Astrocyte of the cerebellum (primary cell): ENCODE measurements at regions not wholly inside any gene's neighbourhood (a gene's known extent, or its start where the extent isn't known, plus 50 kb on each side); places are given as distances from the start of the nearest gene placed in this dataset.

Source experiments
- DNase-seq: peaks from one replicate; pipeline ENCODE4 v3.0.0-alpha.2; 2011; ENCODE audit warnings: low read depth
- H3K4me3 ChIP-seq: 2 replicates; pipeline ENCODE4 v1.5.1; 2011; ENCODE audit warnings: mild to moderate bottlenecking, low read depth, low read length, moderate library complexity
- in situ Hi-C: cut with HindIII; loops from 2 replicates; pipeline ENCODE4 v1.10.0; 2017; ENCODE audit warnings: low sequenced_read_pairs
- TF ChIP-seq, protein P1 (sequence below): IDR thresholded peaks from 2 replicates; pipeline ENCODE4 v1.5.1; 2012; ENCODE audit warnings: low read length, low read depth, moderate library complexity, mild to moderate bottlenecking; ENCODE audit errors: missing control alignments

DNA sequence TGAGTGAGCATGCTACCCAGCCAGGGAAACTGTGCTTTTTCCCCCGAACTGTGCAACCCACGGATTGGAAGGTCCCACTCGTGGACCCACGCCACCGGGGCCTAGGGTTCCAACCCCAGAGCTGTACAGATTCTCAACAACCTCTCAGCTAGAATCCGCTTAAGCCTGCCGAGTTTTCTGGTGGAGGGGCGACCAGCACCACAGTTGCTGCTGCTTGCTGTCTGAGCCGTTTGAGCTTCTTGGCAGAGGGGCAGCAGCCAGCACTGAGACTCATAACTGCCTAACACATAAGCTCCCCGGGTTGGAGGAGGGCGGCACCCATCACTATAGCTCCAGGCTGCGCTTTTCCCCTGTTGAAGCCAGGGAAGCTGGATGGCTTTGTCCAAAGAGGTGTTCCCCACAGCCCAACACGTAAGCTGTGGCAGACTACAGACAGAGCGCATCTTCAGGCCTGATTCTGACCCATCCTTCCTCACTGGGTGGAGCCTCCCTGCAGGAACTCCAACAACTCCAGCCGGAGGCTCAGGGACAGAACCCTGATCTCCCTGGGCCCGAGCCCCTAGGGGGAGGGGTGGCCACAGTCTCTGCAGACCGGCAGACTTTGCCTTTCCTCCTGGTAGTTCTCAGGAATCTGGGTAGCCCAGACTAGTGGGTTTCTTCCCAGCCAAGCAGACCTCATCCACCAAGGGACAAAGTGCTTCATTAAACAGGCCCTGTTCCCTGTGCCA is 871.6 kb downstream of the SLITRK6 start:
- H3K4me3 ChIP-seq: no peak overlapping the region
- TF ChIP-seq, protein P1, sequence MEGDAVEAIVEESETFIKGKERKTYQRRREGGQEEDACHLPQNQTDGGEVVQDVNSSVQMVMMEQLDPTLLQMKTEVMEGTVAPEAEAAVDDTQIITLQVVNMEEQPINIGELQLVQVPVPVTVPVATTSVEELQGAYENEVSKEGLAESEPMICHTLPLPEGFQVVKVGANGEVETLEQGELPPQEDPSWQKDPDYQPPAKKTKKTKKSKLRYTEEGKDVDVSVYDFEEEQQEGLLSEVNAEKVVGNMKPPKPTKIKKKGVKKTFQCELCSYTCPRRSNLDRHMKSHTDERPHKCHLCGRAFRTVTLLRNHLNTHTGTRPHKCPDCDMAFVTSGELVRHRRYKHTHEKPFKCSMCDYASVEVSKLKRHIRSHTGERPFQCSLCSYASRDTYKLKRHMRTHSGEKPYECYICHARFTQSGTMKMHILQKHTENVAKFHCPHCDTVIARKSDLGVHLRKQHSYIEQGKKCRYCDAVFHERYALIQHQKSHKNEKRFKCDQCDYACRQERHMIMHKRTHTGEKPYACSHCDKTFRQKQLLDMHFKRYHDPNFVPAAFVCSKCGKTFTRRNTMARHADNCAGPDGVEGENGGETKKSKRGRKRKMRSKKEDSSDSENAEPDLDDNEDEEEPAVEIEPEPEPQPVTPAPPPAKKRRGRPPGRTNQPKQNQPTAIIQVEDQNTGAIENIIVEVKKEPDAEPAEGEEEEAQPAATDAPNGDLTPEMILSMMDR: no peak
- in situ Hi-C loops: no loop called here
- no peak for DNase-seq

DNA sequence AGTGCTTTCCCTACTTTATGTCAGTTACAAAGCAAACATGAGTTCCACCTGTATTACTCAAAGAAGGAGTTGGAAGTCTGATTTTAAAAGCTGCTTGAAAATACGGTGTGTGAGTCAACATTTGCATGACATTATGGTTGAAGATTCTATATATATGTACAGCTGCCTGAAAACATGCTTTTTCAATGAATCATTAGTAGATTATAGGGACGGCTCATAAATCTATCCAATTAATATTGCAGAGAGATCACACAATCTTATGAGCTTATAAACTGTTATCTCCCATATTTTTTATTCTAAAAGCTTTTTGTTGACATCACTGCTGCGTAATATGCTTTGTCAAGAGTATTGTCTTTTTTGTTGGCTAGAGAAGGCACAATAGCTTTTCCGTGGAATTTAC is 873.8 kb downstream of the SLITRK6 start:
- in situ Hi-C loops: no loop called here
- no peak overlapping the region for H3K4me3 ChIP-seq
- no peak for DNase-seq
- TF ChIP-seq, protein P1: no peak

DNA sequence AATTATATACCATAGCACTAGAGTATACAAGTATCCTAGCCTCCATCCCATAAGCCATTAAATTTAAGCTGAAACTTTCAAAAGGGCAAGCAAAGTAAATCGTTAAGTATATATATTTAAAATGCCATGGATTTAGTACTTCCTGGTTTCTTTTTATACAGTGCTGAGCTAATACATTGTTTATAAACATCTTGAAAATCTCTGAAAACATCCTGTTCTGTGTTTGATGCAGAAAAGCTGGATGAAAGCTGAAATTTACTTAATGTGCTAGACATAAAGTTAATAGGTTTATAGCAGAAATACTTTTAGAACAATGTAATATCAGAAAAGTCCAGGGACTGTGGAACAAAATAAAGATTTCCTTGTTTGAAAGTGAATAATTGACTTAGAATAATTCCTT is 875.4 kb downstream of the SLITRK6 start:
- TF ChIP-seq, protein P1: no peak
- in situ Hi-C loops: no loop called here
- DNase-seq: no peak
- no peak overlapping the region for H3K4me3 ChIP-seq

DNA sequence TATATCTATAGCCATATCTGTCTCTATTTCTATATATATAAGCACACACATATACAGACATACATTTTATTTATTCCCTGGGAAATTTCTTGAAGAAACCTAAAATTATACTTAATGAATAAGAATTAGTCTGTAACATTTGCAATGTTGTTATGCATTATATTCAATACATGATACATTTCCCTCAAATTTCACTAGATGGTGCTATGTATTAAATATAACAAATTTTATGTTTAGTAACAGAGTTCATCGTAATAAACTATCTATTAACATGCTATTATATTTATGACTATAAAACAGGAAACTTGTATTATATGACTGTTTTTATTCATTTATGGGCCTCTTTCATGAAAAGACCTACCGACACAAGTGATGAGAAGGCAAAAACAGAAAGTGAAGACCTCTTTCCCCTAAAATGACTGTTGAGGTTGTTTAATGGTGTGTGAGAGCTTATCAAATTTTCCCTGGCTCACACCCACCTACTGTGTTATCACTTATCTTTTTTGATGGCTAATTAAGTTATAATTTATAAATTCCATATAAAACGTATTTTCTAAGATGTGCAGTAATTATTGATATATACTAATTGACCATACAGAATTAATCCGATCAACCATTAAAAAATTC is 881.9 kb downstream of the SLITRK6 start:
- TF ChIP-seq, protein P1: no peak
- H3K4me3 ChIP-seq: no peak overlapping the region
- in situ Hi-C loops: loop anchor here (10.0 kb wide), 1 partner anchor 897 kb away; no protein-coding TSS in a partner anchor
- DNase-seq: peak; percentile 4

DNA sequence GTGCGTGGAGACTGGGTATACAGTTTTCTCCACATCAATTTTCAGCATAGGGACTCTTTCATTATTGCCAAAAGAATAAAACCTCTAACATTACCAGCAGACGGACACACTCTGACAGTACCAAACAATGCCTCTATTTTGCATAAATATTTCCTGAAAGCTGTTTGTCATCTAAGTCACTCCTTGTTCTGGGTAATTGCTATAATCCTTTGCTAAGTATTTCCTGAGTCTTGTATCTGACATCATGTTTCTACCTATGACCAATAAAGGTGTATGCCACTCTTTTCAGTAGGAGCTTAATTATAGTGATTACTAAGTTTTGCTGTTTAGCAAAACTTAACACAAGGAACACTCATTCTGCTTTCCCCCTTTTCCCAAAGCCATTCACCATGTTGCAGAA is 886.5 kb downstream of the SLITRK6 start:
- TF ChIP-seq, protein P1: no peak
- in situ Hi-C loops: loop anchor here (10.0 kb wide), 1 partner anchor 902 kb away; no protein-coding TSS in a partner anchor
- H3K4me3 ChIP-seq: no peak overlapping the region
- no peak for DNase-seq

DNA sequence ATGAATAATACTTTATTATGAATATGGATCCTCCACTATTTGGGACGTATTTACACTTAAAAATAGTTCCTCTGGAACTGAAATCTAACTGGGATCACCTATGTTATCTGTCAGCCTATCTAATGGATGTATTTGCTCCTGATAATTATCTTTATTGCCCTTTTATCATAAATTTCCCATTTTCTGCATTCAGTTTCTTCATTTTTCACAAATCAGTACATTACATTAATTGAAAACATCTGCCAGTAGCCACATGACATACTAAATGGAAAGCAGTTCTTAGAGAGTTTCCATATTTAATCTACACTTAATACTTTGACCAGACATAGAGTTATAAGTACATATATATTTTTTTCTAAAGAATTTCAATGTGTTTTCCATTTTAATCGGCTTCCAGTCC is 888.8 kb downstream of the SLITRK6 start:
- no peak overlapping the region for H3K4me3 ChIP-seq
- TF ChIP-seq, protein P1: no peak
- in situ Hi-C loops: loop anchor here (10.0 kb wide), 1 partner anchor 904 kb away; no protein-coding TSS in a partner anchor
- no peak for DNase-seq
